ENCODE measurements at regions not wholly inside any gene's neighbourhood (a gene's known extent, or its start where the extent isn't known, plus 50 kb on each side); places are given as distances from the start of the nearest gene placed in this dataset.

- Mint-ChIP-seq H3K9me3 (no peaks in the 10 kb centered on the region), H3K4me3 (no peak overlapping the region), H3K36me3 (ENCODE audit: low read depth) (no peaks in the 10 kb centered on the region), H3K27ac (no peak overlapping the region), H3K27me3 (no peaks in the 10 kb centered on the region), H3K4me1 (ENCODE audit: low read depth) (no peaks in the 10 kb centered on the region)
- no peak for DNase-seq
- intact Hi-C loops (cut with micrococcal nuclease) = no loop called here
- ATAC-seq = no peak
- ChIA-PET CTCF (no interaction called here), POLR2A (interaction anchor here (1.0 kb wide), 1 partner anchor 15 kb away, joined by 3 read pairs; no protein-coding TSS in a partner anchor)
- TF ChIP-seq, protein P1, sequence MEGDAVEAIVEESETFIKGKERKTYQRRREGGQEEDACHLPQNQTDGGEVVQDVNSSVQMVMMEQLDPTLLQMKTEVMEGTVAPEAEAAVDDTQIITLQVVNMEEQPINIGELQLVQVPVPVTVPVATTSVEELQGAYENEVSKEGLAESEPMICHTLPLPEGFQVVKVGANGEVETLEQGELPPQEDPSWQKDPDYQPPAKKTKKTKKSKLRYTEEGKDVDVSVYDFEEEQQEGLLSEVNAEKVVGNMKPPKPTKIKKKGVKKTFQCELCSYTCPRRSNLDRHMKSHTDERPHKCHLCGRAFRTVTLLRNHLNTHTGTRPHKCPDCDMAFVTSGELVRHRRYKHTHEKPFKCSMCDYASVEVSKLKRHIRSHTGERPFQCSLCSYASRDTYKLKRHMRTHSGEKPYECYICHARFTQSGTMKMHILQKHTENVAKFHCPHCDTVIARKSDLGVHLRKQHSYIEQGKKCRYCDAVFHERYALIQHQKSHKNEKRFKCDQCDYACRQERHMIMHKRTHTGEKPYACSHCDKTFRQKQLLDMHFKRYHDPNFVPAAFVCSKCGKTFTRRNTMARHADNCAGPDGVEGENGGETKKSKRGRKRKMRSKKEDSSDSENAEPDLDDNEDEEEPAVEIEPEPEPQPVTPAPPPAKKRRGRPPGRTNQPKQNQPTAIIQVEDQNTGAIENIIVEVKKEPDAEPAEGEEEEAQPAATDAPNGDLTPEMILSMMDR (IDR thresholded peaks at IDR 0.05) = no peak
Measured at GRCh38 chr6:91117550-91117949, 530.7 kb upstream of the MAP3K7 start.

DNA sequence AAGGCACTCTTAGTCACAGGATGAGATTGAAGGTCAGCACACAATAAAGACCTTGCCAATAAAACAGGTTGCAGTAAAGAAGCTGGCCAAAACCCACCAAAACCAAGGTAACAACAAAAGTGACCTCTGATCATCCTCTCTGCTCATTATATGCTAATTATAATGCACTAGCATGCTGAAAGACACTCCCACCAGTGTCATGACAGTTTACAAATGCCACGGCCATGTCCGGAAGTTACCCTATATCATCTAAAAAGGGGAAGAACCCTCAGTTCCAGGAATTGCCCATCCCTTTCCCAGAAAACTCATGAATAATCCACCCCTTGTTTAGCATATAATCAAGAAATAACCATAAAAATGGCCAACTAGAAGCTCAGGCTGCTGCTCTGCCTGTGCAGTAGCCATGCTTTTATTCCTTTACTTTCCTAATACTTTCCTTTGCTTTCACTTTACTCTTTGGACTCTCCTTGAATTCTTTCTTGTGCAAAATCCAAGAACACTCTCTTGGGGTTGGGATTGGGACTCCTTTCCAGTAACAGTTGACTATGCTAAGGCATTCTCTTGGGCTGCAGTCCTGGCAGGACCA lies 527.3 kb upstream of the MAP3K7 start:
- CTCF ChIA-PET = no interaction called here
- Mint-ChIP-seq H3K4me1 (ENCODE audit: low read depth) (no peaks in the 10 kb centered on the region), H3K9me3 (no peaks in the 10 kb centered on the region), H3K4me3 (no peak overlapping the region), H3K27me3 (no peaks in the 10 kb centered on the region), H3K36me3 (ENCODE audit: low read depth) (no peaks in the 10 kb centered on the region), H3K27ac (no peak overlapping the region)
- TF ChIP-seq, protein P1 (IDR thresholded peaks at IDR 0.05) = no peak
- DNase-seq (no peak), ATAC-seq (no peak)
- POLR2A ChIA-PET = no interaction called here
- intact Hi-C loops (cut with micrococcal nuclease) = no loop called here

DNA sequence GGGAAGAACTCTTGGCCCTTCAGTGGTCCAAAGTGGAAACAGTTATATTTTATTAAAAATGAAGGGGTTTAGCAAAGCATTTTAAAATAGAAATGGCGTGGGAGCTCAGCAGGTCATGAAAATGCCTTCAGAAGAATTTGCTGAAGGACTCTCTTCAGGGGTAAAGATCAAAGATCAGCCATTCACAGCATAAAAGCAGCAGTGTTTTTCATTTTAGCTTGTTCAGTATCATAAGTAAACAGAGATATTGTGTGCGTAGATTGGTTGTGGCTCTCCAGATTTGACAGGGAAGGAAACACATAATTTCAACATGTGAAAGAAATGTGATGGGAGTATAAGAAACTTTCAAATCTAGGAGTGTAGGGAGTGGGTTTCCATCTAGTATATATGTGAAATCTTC lies 519.2 kb upstream of the MAP3K7 start:
- Mint-ChIP-seq H3K27me3 (no peaks in the 10 kb centered on the region), H3K36me3 (ENCODE audit: low read depth) (no peaks in the 10 kb centered on the region), H3K27ac (no peak overlapping the region), H3K4me1 (ENCODE audit: low read depth) (no peaks in the 10 kb centered on the region), H3K4me3 (no peak overlapping the region), H3K9me3 (no peaks in the 10 kb centered on the region)
- ChIA-PET CTCF (no interaction called here), POLR2A (no interaction called here)
- TF ChIP-seq, protein P1 (IDR thresholded peaks at IDR 0.05) = no peak
- DNase-seq = no peak
- ATAC-seq = no peak
- intact Hi-C loops (cut with micrococcal nuclease) = no loop called here

- intact Hi-C loops (cut with micrococcal nuclease) = no loop called here
- Mint-ChIP-seq H3K36me3 (ENCODE audit: low read depth) (no peaks in the 10 kb centered on the region), H3K9me3 (no peaks in the 10 kb centered on the region), H3K4me1 (ENCODE audit: low read depth) (no peaks in the 10 kb centered on the region), H3K4me3 (no peak overlapping the region), H3K27me3 (no peaks in the 10 kb centered on the region), H3K27ac (no peak overlapping the region)
- DNase-seq (no peak), ATAC-seq (no peak)
- TF ChIP-seq, protein P1 (IDR thresholded peaks at IDR 0.05) = no peak
- CTCF ChIA-PET = no interaction called here
- POLR2A ChIA-PET = no interaction called here
Measured at GRCh38 chr6:91105532-91105931, 518.7 kb upstream of the MAP3K7 start.

DNA sequence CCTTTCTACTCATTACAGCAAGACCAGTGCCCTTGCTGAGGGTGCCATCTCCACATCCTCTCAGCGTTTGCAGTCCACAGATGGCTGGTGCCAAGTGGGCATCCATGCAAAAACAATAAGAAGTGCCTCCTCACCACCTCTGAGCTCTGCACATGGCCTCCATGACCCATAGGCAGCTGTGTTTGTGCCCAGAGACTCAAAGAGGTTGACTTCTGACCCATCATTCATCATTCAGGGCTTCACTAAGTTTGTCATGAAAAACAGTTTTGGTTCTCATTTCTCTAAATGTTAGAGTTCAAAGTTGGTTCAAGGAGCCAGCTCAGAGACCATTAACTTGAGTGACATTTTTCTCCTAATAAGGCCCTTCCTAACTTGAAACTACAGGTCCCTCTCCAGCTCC lies 512.6 kb upstream of the MAP3K7 start:
- ChIA-PET POLR2A (no interaction called here), CTCF (interaction anchor here (1.7 kb wide), 1 partner anchor 18 kb away, joined by 4 read pairs; no protein-coding TSS in a partner anchor)
- DNase-seq (no peak), ATAC-seq (no peak)
- H3K27me3 Mint-ChIP-seq = no peaks in the 10 kb centered on the region
- H3K4me3 Mint-ChIP-seq = no peak overlapping the region
- no peaks in the 10 kb centered on the region for H3K4me1 Mint-ChIP-seq (ENCODE audit: low read depth)
- intact Hi-C loops (cut with micrococcal nuclease) = no loop called here
- TF ChIP-seq, protein P1 (IDR thresholded peaks at IDR 0.05) = no peak
- H3K27ac Mint-ChIP-seq = no peak overlapping the region
- no peaks in the 10 kb centered on the region for H3K36me3 Mint-ChIP-seq (ENCODE audit: low read depth)
- no peaks in the 10 kb centered on the region for H3K9me3 Mint-ChIP-seq

Data from activated CD8-positive, alpha-beta T cell treated with anti-CD3 and anti-CD28 coated beads for 36 hours (primary cell).